Stimulated activated CD8-positive, alpha-beta memory T cell treated with anti-CD3 and anti-CD28 coated beads, Interleukin-7, amount 100 ng/mL, for 24 hours (primary cell): ENCODE measurements at regions not wholly inside any gene's neighbourhood (a gene's known extent, or its start where the extent isn't known, plus 50 kb on each side); places are given as distances from the start of the nearest gene placed in this dataset.

Source experiments
- DNase-seq: peaks from one replicate; pipeline ENCODE4 v3.0.0-alpha.2; 2020; ENCODE audit warnings: low read depth

DNA sequence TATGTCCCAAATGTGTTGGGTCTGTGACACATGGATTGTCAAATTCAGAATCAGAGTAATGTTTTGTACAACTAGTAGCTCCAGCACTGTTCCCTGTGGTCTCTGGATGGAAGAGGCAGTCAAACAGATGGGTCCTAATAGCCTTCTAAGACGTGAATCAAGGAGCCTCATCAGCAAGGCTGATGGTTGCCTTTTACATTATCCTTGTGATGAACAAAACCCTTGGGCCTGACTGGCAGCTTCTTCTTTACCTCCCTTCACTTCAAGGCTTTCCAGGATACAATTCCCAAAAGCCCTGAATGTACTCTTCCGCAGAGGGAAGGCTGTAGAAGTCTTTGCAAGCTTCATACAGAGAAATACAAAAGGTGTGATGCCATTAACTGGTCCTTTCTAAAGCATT, 633.3 kb downstream of the USP25 start:
- DNase-seq = no peak

DNA sequence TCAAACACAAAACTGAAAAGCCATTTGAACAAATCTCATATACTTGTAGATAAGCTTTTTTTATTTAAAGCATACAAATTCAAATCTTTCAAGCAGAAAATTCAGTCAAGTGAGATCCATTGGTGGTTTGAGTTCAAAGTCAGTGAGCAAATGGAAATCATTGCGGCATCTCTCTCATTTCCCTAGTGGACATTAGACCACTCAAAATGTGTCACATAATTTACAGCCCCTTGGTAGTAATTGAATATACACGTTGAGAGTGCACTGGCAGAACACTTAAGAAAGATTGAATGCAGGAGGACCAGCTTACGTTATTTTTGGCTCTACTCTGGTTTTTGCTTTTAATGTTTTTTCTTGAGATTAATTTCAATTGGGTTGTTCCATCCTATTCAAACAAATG, 633.7 kb downstream of the USP25 start:
- DNase-seq = no peak

DNA sequence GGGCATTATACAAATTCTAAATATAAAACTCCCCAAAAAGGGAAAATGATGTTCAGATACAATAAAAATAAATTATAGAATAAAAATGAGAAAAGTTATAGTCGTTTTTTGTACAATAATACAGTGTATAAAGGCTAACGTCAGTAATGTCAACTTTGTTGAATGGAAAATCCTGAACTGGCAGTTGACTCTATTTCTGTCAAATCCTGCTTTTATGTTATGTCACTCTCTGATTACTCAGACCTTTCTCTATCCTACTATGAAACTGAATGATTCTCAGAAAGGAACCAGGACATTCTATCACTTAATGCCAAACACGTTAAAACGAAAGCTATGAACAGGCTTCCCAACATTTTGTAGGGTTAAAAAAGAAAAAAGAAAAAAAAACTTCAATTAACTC, 636.4 kb downstream of the USP25 start:
- no peak for DNase-seq

DNA sequence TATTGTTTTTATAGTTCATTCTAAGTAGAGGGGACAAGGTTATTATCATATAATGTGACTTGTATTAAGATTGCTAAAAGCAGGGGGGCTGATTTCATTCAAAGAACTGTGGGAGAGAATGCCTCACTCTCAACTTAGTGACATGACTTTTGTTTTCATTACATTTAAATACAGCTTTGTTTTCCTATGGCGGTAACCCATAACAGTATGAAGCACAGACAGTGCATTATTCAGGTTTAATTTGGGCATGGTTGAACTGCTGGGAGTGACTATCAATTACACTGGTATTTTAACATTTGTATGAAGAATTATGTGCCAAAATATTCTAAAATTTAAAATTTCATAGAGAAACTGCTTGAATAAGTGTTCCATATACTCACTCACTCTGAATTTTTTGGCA, 637.3 kb downstream of the USP25 start:
- DNase-seq = no peak

DNA sequence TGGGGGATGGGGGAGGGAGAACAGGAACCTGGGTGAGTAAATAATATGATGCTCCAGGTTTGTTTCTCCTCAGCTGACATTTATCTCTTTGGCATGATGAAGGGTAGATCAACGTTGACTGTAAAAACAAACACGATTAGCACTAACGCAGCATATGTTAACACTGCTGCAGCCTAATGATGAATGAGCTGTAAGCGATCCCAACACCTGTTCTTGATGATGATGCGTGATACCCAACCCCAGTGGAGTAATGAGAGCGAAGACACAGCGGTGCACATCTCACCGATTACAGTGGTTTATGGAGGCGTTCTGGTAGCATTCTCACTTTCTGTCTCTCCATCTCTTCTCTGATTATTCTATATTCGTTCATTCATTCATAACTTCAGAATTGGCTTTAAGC, 640.4 kb downstream of the USP25 start:
- no peak for DNase-seq

DNA sequence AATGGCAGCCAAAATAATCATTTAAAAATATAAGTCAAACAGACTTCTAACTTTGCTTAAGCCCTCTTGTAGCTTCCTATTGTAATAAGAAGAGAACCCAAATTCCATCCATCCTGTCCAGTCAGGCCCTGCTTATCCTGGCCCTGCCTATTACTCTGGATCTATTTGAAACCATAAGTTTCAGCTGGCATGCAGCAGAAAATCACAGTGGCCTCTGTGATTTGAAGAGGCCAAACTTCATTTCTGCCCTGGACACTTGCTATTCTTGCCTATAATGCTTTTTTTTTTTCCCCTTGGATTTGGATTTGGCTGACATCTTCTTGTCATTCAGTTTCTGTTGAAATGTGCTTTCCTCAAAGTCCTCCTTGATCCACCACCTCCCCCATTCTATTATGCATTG, 642.8 kb downstream of the USP25 start:
- no peak for DNase-seq

GRCh38 chr21:16376673-16377072, 646.9 kb downstream of the USP25 start:
- DNase-seq = no peak

DNA sequence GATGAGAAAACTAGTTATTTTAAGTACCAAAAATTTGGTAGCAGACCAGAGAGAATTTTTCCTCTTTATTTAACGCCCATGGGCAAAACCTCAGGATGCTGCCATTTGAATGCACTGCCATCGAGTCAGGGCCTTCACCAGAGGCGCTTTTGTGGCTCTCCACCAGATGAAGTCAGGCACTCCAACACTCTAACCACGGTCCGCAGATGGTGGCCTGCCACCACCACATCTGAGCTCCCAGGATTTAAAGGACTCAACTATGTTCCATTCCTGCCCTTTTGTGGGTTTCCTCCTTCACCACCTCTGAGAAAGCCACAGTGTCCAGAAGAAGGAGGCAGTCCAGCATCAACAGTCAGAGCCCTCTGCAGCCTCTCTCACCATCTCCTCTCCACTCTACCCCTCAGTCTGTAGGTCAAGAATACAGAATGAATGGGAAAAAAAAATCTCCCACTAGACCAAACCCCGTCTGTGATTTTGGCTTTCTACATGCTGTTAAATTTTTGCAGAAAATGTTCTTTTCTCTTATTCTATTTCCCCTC, 647.4 kb downstream of the USP25 start:
- DNase-seq = no peak

- DNase-seq = no peak
Measured at GRCh38 chr21:16377857-16378256, 648.1 kb downstream of the USP25 start.

DNA sequence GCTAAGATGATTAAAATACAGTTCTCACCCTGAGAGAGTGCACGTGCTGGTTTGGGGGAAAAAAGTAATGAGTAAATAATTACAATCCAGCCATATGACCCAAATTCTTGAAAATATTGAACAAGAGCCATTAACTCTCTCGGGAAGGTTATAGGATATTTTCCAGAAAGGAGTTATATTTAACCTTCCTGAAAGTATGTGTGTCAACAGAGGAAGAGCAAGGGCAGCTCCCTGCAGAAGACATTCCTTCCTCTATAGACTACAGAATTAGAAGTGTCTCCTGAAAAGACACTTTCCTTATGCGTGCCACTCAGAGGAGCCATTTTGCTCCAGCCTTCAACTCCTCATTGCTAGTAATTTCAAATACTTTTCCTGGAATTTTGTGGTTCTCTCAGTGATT, 648.7 kb downstream of the USP25 start:
- DNase-seq = no peak

- DNase-seq = no peak
Measured at GRCh38 chr21:16388291-16388690, 658.5 kb downstream of the USP25 start.

DNA sequence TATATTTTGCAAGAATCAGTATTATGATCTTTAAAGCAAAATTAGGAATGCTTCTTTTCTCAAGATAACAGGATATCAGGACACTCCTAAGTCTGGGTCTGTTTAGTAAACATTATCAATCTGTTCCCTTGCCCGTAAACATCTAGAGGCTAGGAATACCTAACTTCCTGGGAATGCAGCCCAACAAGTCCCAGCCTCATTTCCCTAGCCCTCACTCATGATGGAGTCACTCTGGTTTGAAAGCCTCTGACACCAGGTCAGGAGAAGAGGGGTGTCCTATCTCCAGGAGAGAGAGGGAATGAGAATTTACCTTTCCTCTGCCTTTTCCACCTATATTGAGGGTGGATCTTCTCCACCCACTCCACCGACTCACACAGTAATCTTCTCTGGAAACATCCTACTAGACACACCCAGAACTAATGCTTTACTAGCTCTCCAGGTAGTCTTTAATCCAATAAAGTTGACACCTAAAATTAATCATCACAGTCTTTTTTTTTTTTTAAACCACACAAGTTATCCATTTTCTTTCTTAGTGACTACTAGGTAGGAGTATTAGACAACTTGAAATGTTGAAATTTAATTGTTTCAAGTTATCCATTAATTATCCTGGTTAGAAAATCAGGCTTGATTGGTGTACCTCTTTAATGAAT, 659.3 kb downstream of the USP25 start:
- DNase-seq = no peak

GRCh38 chr21:16389643-16390042, 659.9 kb downstream of the USP25 start:
- DNase-seq = no peak

- no peak for DNase-seq
Measured at GRCh38 chr21:16395285-16395684, 665.5 kb downstream of the USP25 start.

DNA sequence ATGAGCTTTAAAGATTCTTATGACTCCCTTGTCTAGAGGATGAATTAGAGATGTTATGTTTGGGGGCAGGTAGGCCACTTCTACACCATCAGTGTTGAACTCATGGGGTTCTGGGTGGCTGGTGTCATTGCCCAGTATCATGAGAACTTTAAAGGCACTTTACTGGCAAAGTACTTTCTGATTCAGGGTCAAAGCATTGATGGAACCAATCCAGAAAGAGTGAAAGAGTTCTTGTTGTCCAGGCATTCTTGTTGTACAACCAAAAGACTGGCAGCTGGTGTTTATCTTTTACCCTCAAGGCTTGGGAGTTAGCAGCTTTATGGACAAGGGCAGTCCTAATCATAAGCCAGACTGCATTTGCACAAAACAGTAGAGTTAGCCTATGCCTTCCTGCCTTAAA, 673.0 kb downstream of the USP25 start:
- DNase-seq = no peak

DNA sequence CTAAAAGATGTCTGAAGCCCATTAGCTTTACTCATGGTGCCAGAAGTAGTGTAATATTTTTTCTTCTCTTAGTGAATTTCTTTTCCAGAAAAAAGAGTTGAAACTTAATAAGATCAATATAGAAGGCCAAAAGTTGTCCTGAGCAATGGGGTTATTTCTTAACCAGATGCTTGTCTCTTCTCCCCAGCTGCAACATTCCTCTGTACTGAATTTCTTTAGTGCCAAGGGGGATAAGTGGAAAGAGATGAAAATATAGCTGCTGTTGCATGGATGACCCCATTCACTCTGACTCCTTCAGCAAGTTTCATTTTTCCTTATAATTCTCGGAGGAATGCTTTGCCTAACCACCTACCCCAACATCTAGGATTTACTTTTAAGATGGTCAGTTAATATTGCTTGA, 675.0 kb downstream of the USP25 start:
- DNase-seq = no peak

DNA sequence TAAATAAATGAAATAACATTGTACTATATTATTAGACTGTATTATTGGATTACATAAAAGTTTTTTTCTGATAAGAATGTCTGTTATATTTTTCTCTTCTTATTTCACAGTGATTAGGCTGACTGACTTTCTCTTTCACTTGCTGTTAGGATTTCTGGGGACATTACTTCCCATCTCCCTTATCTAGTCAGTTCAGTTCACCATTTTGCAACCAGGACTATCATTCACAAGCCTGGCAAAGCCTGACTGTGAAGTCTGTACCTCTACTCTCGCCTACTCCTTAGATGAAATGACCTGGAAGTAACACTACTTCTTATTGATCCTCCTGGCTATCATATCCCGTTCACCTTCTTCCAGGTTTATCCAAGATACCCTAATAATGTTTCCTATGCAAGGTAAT, 676.6 kb downstream of the USP25 start:
- no peak for DNase-seq

GRCh38 chr21:16407403-16408240, 677.8 kb downstream of the USP25 start:
- no peak for DNase-seq

GRCh38 chr21:16408280-16408679, 678.5 kb downstream of the USP25 start:
- no peak for DNase-seq

DNA sequence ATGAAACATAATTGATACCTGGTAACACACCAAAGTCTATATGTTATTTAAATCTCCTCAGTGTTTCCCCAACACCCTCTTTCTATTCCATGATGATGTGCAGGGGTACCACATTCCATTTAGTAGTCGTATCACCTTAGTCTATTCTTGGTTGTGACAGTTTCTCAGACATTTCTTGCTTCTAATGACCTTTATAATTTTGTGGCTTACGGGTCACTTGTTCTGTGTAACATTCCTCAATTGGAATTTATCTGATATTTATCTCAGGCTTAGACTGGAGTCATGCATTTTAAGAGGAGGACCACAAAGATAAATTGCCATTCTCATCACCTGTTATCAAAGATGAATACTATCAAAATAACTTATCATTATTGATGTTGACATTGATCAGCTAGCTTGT, 679.6 kb downstream of the USP25 start:
- DNase-seq = no peak

DNA sequence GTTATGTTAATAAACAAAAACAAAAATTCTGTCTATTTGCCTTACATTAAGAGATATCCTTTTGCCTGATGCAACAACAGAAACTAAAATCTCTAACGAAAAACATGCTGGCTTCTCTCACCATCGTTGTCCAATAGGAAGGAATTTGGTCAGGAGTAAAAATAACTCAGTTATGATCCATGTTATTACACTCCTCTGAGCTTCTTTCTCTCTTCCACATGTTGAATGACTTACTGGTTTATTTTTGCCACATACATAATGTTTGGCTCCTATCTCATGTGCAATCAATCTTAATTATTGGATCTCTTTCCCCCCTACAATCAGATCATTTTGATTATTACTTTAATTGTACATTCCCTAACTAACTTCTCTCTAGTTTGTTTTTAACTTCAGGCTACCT, 688.4 kb downstream of the USP25 start:
- no peak for DNase-seq

- DNase-seq = no peak
Measured at GRCh38 chr21:16418642-16419041, 688.9 kb downstream of the USP25 start.

DNA sequence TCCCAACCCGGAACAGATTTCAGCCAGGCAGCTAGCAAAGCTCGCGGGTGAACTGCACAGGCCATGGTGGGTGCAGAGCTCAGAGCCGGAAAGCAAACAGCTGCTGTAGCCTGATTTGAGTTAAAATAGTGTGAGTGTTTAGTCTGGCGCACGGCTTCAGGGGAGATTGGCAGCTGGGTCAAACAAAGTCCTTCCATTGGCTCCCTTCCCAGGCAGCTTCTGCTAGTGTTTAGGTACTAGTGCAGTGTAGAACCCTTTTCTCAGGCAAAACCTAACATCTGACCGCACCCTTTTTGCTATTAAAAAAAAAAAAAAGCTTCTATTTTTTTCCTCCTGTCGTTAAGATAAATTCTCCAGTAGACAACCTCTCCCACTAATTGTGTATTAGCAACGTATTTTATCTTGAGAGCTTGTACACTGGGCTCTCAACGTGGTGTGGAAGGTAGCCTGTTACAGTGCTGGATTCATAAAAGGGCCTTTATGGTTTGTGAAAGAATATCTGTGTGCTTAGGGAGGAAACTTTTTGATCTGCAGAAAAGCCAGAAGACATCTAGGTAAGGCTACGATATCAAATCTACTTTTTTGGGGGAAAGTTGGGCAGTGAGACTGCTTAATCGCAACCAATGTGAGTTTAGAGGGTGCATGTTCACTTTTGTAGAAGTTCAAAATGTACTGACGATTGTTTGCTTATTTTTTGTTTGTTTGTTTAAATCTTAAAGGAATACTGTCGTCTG, 689.6 kb downstream of the USP25 start:
- DNase-seq = no peak
